ENCODE measurements at regions not wholly inside any gene's neighbourhood (a gene's known extent, or its start where the extent isn't known, plus 50 kb on each side); places are given as distances from the start of the nearest gene placed in this dataset.

DNA sequence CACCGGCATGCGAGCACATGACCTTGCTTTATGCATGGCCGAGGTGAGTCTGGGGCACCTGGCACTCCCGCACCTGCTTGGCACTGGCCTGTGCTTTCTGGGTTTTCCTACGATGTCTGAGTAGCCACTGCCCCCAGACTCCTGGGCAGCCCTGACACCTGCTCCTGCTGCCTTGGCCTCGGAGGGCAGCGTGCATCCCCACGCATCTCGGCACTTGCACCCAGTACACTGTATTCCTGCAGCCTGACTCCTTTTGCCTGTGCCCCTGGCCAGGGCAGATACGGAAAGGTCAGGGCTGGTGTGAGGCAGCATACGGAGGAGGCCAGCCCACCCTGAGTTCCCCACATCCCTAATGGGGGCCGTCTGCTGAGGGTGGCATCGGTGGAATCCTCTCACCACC, 340.6 kb downstream of the TEX29 start:
- TF ChIP-seq, protein P1, sequence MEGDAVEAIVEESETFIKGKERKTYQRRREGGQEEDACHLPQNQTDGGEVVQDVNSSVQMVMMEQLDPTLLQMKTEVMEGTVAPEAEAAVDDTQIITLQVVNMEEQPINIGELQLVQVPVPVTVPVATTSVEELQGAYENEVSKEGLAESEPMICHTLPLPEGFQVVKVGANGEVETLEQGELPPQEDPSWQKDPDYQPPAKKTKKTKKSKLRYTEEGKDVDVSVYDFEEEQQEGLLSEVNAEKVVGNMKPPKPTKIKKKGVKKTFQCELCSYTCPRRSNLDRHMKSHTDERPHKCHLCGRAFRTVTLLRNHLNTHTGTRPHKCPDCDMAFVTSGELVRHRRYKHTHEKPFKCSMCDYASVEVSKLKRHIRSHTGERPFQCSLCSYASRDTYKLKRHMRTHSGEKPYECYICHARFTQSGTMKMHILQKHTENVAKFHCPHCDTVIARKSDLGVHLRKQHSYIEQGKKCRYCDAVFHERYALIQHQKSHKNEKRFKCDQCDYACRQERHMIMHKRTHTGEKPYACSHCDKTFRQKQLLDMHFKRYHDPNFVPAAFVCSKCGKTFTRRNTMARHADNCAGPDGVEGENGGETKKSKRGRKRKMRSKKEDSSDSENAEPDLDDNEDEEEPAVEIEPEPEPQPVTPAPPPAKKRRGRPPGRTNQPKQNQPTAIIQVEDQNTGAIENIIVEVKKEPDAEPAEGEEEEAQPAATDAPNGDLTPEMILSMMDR (IDR thresholded peaks at IDR 0.05): no peak
- TF ChIP-seq POLR2A (IDR thresholded peaks at IDR 0.05): no peak

Data from body of pancreas (tissue), 4 donors.